ENCODE measurements at regions not wholly inside any gene's neighbourhood (a gene's known extent, or its start where the extent isn't known, plus 50 kb on each side); places are given as distances from the start of the nearest gene placed in this dataset.

DNA sequence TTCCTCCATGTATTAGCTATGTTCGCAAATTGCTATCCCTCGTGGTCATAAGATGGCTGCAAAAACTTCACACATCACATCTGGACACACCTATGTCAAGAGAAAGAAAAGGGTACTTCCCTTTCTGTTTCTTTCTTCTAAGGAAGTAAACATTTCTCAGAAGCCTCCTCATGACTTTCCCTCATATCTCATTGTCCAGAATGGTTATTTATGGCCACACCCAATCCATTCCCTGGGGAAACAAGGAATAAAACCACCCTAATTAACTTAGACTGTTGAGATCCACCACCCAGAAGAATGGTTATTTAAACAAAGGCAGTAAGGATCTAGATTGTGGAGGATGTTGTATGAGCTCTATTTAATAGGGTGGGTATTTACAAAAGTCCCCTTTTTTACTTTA, 160.8 kb upstream of the LNX1 start:
- TF ChIP-seq, protein P1, sequence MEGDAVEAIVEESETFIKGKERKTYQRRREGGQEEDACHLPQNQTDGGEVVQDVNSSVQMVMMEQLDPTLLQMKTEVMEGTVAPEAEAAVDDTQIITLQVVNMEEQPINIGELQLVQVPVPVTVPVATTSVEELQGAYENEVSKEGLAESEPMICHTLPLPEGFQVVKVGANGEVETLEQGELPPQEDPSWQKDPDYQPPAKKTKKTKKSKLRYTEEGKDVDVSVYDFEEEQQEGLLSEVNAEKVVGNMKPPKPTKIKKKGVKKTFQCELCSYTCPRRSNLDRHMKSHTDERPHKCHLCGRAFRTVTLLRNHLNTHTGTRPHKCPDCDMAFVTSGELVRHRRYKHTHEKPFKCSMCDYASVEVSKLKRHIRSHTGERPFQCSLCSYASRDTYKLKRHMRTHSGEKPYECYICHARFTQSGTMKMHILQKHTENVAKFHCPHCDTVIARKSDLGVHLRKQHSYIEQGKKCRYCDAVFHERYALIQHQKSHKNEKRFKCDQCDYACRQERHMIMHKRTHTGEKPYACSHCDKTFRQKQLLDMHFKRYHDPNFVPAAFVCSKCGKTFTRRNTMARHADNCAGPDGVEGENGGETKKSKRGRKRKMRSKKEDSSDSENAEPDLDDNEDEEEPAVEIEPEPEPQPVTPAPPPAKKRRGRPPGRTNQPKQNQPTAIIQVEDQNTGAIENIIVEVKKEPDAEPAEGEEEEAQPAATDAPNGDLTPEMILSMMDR (IDR thresholded peaks at IDR 0.05) = no peak
- TF ChIP-seq POLR2A (IDR thresholded peaks at IDR 0.05) = no peak
